ENCODE measurements at regions not wholly inside any gene's neighbourhood (a gene's known extent, or its start where the extent isn't known, plus 50 kb on each side); places are given as distances from the start of the nearest gene placed in this dataset.

DNA sequence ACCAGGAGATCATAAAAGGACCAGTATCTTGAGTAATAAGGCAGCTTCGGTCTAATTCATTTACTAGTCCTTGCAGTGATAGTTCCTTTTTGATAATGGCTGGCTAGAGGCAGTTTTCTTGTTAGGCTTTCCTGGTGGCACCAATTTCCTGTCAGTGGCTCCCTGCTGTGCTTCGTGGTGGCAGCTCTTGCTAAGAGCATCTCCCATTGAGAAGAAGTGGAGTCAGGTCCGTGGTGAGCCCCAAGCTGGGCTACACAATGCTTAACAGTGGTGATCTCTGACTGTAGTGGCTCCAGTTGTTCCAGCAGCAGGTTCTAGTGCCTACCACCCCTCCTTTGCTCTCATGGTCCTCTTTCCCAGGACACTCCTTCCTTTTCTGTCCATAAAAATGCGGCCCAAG, 111.2 kb downstream of the RAP2B start:
- no peak overlapping the region for H3K4me2 ChIP-seq (ENCODE audit: control insufficient read depth, extremely low read depth, insufficient read depth, low read depth, low read length)
- no peaks in the 10 kb centered on the region for H3K9me1 ChIP-seq (ENCODE audit: control insufficient read depth, extremely low read depth, insufficient read depth, low read length)
- dilution Hi-C loops (cut with MboI; ENCODE audit: extremely low pct_ligation_motif_present, low sequenced_read_pairs) = no loop called here

DNA sequence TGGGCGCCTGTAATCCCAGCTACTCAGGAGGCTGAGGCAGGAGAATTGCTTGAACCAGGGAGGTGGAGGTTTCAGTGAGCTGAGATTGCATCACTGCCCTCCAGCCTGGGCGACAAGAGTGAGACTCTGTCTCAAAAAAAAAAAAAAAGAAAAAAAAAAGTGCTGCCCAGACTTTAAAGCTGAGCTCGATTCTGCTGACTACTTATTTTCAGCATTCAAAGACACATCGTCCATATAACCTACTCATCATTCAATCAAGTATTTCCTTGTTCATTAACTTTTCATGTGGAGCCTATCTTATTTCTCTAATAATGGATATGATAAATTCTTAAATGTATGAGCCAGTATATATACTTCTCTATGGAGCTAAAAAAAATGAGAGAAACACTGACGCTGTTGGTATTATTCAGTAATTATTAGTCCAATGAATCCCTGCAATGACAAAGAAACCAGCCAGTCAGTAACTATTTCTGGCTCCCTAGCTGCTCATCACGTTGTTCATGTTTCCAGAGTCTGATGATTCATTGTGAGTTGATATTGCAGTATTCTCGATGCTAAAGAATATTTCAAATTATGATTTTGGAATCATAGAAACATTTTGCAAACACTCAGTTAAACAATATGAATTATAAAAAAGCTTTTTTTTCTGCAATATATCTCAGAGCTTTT, 111.9 kb downstream of the RAP2B start:
- Histone ChIP-seq H3K27me3 (ENCODE audit: control insufficient read depth, extremely low read depth, insufficient read depth, low read length) (no peaks in the 10 kb centered on the region), H4K20me1 (ENCODE audit: control insufficient read depth, extremely low read depth, insufficient read depth, low read length) (no peaks in the 10 kb centered on the region), H3K36me3 (ENCODE audit: control insufficient read depth in 2 of 2, extremely low read depth in 1 of 2, insufficient read depth in 2 of 2, low read length in 2 of 2) (no peaks in the 10 kb centered on the region), H3K9me3 (ENCODE audit: control insufficient read depth, low read depth, low read length) (no peaks in the 10 kb centered on the region), H3K4me2 (ENCODE audit: control insufficient read depth, extremely low read depth, insufficient read depth, low read depth, low read length) (no peak overlapping the region), H3K9me1 (ENCODE audit: control insufficient read depth, extremely low read depth, insufficient read depth, low read length) (no peaks in the 10 kb centered on the region), H3K9ac (ENCODE audit: control insufficient read depth, extremely low read depth, insufficient read depth, low read length) (no peak overlapping the region), H3K27ac (ENCODE audit: control insufficient read depth, insufficient read depth, low read length) (no peak overlapping the region), H2AFZ (ENCODE audit: control insufficient read depth, low read length) (no peak overlapping the region), H3K4me3 (ENCODE audit: control insufficient read depth in 2 of 3, extremely low read depth in 1 of 3, insufficient read depth in 2 of 3, low read depth in 1 of 3, low read length in 3 of 3) (no peak overlapping the region), H3K79me2 (ENCODE audit: control insufficient read depth, insufficient read depth, low read length) (no peaks in the 10 kb centered on the region), H3K4me1 (ENCODE audit: control insufficient read depth, extremely low read depth, insufficient read depth, low read length) (peaks cover 21% of the 10 kb centered on the region)
- no peak for TF ChIP-seq EZH2 (IDR thresholded peaks at IDR 0.05; ENCODE audit: low read length)
- TF ChIP-seq, protein P1, sequence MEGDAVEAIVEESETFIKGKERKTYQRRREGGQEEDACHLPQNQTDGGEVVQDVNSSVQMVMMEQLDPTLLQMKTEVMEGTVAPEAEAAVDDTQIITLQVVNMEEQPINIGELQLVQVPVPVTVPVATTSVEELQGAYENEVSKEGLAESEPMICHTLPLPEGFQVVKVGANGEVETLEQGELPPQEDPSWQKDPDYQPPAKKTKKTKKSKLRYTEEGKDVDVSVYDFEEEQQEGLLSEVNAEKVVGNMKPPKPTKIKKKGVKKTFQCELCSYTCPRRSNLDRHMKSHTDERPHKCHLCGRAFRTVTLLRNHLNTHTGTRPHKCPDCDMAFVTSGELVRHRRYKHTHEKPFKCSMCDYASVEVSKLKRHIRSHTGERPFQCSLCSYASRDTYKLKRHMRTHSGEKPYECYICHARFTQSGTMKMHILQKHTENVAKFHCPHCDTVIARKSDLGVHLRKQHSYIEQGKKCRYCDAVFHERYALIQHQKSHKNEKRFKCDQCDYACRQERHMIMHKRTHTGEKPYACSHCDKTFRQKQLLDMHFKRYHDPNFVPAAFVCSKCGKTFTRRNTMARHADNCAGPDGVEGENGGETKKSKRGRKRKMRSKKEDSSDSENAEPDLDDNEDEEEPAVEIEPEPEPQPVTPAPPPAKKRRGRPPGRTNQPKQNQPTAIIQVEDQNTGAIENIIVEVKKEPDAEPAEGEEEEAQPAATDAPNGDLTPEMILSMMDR (optimal IDR thresholded peaks at IDR 0.05 in 1 of 3, IDR thresholded peaks at IDR 0.05 in 1 of 3, conservative IDR thresholded peaks at IDR 0.05 in 1 of 3; ENCODE audit: extremely low read depth in 1 of 3, insufficient read depth in 2 of 3, low read length in 3 of 3) = no peak
- DNase-seq (ENCODE audit: low read depth, low spot score) (no peak), FAIRE-seq (peak; percentile 57)
- dilution Hi-C loops (cut with MboI; ENCODE audit: extremely low pct_ligation_motif_present, low sequenced_read_pairs) = no loop called here

More for the DNA sequence above, 111.2 kb downstream of the RAP2B start:
- H3K79me2 ChIP-seq (ENCODE audit: control insufficient read depth, insufficient read depth, low read length) = no peaks in the 10 kb centered on the region
- H4K20me1 ChIP-seq (ENCODE audit: control insufficient read depth, extremely low read depth, insufficient read depth, low read length) = no peaks in the 10 kb centered on the region
- H3K27ac ChIP-seq (ENCODE audit: control insufficient read depth, insufficient read depth, low read length) = no peak overlapping the region
- no peaks in the 10 kb centered on the region for H3K27me3 ChIP-seq (ENCODE audit: control insufficient read depth, extremely low read depth, insufficient read depth, low read length)
- no peak overlapping the region for H3K4me3 ChIP-seq (ENCODE audit: control insufficient read depth in 2 of 3, extremely low read depth in 1 of 3, insufficient read depth in 2 of 3, low read depth in 1 of 3, low read length in 3 of 3)
- TF ChIP-seq, protein P1 (optimal IDR thresholded peaks at IDR 0.05 in 1 of 3, IDR thresholded peaks at IDR 0.05 in 1 of 3, conservative IDR thresholded peaks at IDR 0.05 in 1 of 3; ENCODE audit: extremely low read depth in 1 of 3, insufficient read depth in 2 of 3, low read length in 3 of 3) = no peak
- no peak for TF ChIP-seq EZH2 (IDR thresholded peaks at IDR 0.05; ENCODE audit: low read length)
- H3K36me3 ChIP-seq (ENCODE audit: control insufficient read depth in 2 of 2, extremely low read depth in 1 of 2, insufficient read depth in 2 of 2, low read length in 2 of 2) = no peaks in the 10 kb centered on the region
- no peaks in the 10 kb centered on the region for H3K9me3 ChIP-seq (ENCODE audit: control insufficient read depth, low read depth, low read length)
- no peak overlapping the region for H2AFZ ChIP-seq (ENCODE audit: control insufficient read depth, low read length)
- H3K9ac ChIP-seq (ENCODE audit: control insufficient read depth, extremely low read depth, insufficient read depth, low read length) = no peak overlapping the region
- FAIRE-seq (no peak), DNase-seq (ENCODE audit: low read depth, low spot score) (no peak)
- H3K4me1 ChIP-seq (ENCODE audit: control insufficient read depth, extremely low read depth, insufficient read depth, low read length) = peaks cover 15% of the 10 kb centered on the region
